GM23338 (cell line): ENCODE measurements at regions not wholly inside any gene's neighbourhood (a gene's known extent, or its start where the extent isn't known, plus 50 kb on each side); places are given as distances from the start of the nearest gene placed in this dataset.

Source experiments
- ATAC-seq: fragments of 200-7000 bp; cut with Tn5 transposase; 3 replicates; pipeline ENCODE4 v1.9.1; 2020
- DNase-seq: peaks from one replicate; pipeline ENCODE4 v3.0.0-alpha.2; 2015; ENCODE audit warnings: low spot score
- H2AFZ ChIP-seq: fragments of 200-600 bp; sonication (generic); 2 replicates; pipeline ENCODE4 v1.8.0; 2016; ENCODE audit warnings: antibody characterized with exemption, mild to moderate bottlenecking, moderate library complexity
- H3F3A ChIP-seq: fragments of 200-600 bp; sonication (generic); replicated peaks from 2 replicates; pipeline ENCODE4 v1.8.0; 2017; ENCODE audit warnings: antibody characterized with exemption, mixed run types, low read depth
- H3K27ac ChIP-seq: fragments of 200-600 bp; sonication (generic); 2 replicates; pipeline ENCODE4 v1.6.1; 2016; ENCODE audit warnings: low read depth
- H3K27me3 ChIP-seq: fragments of 200-600 bp; sonication (generic); 2 replicates; pipeline ENCODE4 v1.8.0; 2016; ENCODE audit warnings: mild to moderate bottlenecking, mixed run types, moderate library complexity; ENCODE audit not compliant: insufficient read depth
- H3K36me3 ChIP-seq: fragments of 200-600 bp; sonication (generic); 2 replicates; pipeline ENCODE4 v1.8.0; 2016; ENCODE audit warnings: mild to moderate bottlenecking; ENCODE audit not compliant: insufficient read depth
- H3K4me1 ChIP-seq: fragments of 200-600 bp; sonication (generic); 2 replicates; pipeline ENCODE4 v1.8.0; 2016; ENCODE audit warnings: mild to moderate bottlenecking, moderate library complexity; ENCODE audit not compliant: insufficient read depth
- H3K4me2 ChIP-seq: fragments of 200-600 bp; sonication (generic); 2 replicates; pipeline ENCODE4 v1.7.1; 2017; ENCODE audit warnings: mixed run types
- H3K4me3 ChIP-seq: fragments of 200-600 bp; sonication (generic); 2 replicates; pipeline ENCODE4 v1.6.1; 2016; ENCODE audit warnings: mixed run types
- H3K79me2 ChIP-seq: fragments of 200-600 bp; sonication (generic); replicated peaks from 2 replicates; pipeline ENCODE4 v1.8.0; 2017; ENCODE audit warnings: mild to moderate bottlenecking; ENCODE audit not compliant: insufficient read depth
- H3K9me2 ChIP-seq: fragments of 200-600 bp; sonication (generic); 2 replicates; pipeline ENCODE4 v1.8.0; 2017; ENCODE audit not compliant: insufficient read depth
- H4K20me1 ChIP-seq: fragments of 200-600 bp; sonication (generic); replicated peaks from 2 replicates; pipeline ENCODE4 v1.8.0; 2017; ENCODE audit warnings: mild to moderate bottlenecking; ENCODE audit not compliant: insufficient read depth
- H3K27ac Mint-ChIP-seq: 2 replicates; pipeline ENCODE4 v1.8.0; 2020; ENCODE audit warnings: inconsistent platforms, mild to moderate bottlenecking, moderate library complexity, mixed read lengths
- H3K27me3 Mint-ChIP-seq: 3 replicates; pipeline ENCODE4 v1.8.0; 2022; ENCODE audit warnings: low read depth, mild to moderate bottlenecking, moderate library complexity, mixed read lengths, inconsistent platforms; ENCODE audit not compliant: insufficient read depth, poor library complexity
- H3K36me3 Mint-ChIP-seq: 3 replicates; pipeline ENCODE4 v1.8.0; 2021; ENCODE audit warnings: low read depth, mild to moderate bottlenecking, inconsistent platforms, moderate library complexity, mixed read lengths
- H3K4me1 Mint-ChIP-seq: 3 replicates; pipeline ENCODE4 v1.8.0; 2020; ENCODE audit warnings: mild to moderate bottlenecking, inconsistent platforms, mixed read lengths
- H3K4me3 Mint-ChIP-seq: 3 replicates; pipeline ENCODE4 v1.8.0; 2021; ENCODE audit warnings: moderate library complexity, mild to moderate bottlenecking, inconsistent platforms, mixed read lengths
- H3K9me3 Mint-ChIP-seq: 3 replicates; pipeline ENCODE4 v1.8.0; 2020; ENCODE audit warnings: moderate library complexity, mild to moderate bottlenecking, inconsistent platforms, mixed read lengths
- EZH2 ChIP-seq: fragments of 200-600 bp; sonication (generic); IDR thresholded peaks from one replicate; pipeline ENCODE4 v1.8.0; 2017; ENCODE audit warnings: antibody characterized with exemption, mild to moderate bottlenecking, low read depth; ENCODE audit not compliant: unreplicated experiment
- JUNB ChIP-seq: IDR thresholded peaks from one replicate; pipeline ENCODE4 v1.6.1; 2016; ENCODE audit warnings: antibody characterized with exemption; ENCODE audit not compliant: unreplicated experiment
- POLR2AphosphoS5 ChIP-seq: IDR thresholded peaks from 2 replicates; pipeline ENCODE4 v1.6.1; 2016; ENCODE audit warnings: antibody characterized with exemption, low read depth
- STAT1 ChIP-seq: IDR thresholded peaks from one replicate; pipeline ENCODE4 v1.6.1; 2016; ENCODE audit warnings: antibody characterized with exemption; ENCODE audit not compliant: unreplicated experiment
- ZNF114 ChIP-seq: fragments of 250-450 bp; sonication (Bioruptor Pico); IDR thresholded peaks from 2 replicates; pipeline ENCODE4 v1.5.0; 2020; ENCODE audit warnings: mild to moderate bottlenecking, moderate library complexity
- TF ChIP-seq, protein P1 (sequence below), 2 experiments: fragments of 200-600 bp in 1 of 2; sonication (generic) in 1 of 2; conservative IDR thresholded peaks; 2 replicates each; pipeline versions ENCODE4 v1.5.1 to v1.6.1; 2016 to 2017; ENCODE audit warnings: antibody characterized with exemption in 2 of 2, low read depth in 2 of 2, mild to moderate bottlenecking in 2 of 2, moderate library complexity in 1 of 2
- TF ChIP-seq, protein P2 (sequence below): fragments of 250-450 bp; sonication (Bioruptor Pico); IDR thresholded peaks from 2 replicates; pipeline ENCODE4 v1.5.0; 2020; ENCODE audit warnings: mild to moderate bottlenecking, moderate library complexity
- TF ChIP-seq, protein P3 (sequence below): IDR thresholded peaks from one replicate; pipeline ENCODE4 v1.6.1; 2018; ENCODE audit warnings: antibody characterized with exemption; ENCODE audit not compliant: unreplicated experiment

DNA sequence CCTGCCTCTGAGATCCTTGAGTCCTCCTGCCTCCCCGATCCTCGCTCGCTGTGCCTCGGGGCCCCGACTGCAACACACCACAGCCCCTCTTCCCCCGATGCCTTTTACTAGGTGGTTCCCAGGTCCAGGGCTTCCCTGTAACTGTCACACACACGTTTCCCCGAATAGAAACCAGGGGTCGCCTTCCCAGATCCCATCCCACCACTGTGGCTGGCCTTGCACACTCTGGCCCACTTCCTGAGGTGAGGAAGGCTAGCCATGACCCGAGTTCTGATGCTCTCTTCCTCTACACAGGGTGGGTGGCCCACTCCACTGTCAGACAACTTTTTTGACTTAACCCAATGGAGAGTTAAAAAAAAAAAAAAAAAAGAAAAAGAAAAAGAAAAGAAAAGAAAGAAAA lies 139.6 kb upstream of the ASB18 start (continued):
- TF ChIP-seq, protein P1, sequence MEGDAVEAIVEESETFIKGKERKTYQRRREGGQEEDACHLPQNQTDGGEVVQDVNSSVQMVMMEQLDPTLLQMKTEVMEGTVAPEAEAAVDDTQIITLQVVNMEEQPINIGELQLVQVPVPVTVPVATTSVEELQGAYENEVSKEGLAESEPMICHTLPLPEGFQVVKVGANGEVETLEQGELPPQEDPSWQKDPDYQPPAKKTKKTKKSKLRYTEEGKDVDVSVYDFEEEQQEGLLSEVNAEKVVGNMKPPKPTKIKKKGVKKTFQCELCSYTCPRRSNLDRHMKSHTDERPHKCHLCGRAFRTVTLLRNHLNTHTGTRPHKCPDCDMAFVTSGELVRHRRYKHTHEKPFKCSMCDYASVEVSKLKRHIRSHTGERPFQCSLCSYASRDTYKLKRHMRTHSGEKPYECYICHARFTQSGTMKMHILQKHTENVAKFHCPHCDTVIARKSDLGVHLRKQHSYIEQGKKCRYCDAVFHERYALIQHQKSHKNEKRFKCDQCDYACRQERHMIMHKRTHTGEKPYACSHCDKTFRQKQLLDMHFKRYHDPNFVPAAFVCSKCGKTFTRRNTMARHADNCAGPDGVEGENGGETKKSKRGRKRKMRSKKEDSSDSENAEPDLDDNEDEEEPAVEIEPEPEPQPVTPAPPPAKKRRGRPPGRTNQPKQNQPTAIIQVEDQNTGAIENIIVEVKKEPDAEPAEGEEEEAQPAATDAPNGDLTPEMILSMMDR (conservative IDR thresholded peaks at IDR 0.05; ENCODE audit: low read depth in 2 of 2), result no peak; a peak in 1 of 4 replicates
- TF ChIP-seq JUNB (no peak), EZH2 (no peak)
- TF ChIP-seq, protein P2, sequence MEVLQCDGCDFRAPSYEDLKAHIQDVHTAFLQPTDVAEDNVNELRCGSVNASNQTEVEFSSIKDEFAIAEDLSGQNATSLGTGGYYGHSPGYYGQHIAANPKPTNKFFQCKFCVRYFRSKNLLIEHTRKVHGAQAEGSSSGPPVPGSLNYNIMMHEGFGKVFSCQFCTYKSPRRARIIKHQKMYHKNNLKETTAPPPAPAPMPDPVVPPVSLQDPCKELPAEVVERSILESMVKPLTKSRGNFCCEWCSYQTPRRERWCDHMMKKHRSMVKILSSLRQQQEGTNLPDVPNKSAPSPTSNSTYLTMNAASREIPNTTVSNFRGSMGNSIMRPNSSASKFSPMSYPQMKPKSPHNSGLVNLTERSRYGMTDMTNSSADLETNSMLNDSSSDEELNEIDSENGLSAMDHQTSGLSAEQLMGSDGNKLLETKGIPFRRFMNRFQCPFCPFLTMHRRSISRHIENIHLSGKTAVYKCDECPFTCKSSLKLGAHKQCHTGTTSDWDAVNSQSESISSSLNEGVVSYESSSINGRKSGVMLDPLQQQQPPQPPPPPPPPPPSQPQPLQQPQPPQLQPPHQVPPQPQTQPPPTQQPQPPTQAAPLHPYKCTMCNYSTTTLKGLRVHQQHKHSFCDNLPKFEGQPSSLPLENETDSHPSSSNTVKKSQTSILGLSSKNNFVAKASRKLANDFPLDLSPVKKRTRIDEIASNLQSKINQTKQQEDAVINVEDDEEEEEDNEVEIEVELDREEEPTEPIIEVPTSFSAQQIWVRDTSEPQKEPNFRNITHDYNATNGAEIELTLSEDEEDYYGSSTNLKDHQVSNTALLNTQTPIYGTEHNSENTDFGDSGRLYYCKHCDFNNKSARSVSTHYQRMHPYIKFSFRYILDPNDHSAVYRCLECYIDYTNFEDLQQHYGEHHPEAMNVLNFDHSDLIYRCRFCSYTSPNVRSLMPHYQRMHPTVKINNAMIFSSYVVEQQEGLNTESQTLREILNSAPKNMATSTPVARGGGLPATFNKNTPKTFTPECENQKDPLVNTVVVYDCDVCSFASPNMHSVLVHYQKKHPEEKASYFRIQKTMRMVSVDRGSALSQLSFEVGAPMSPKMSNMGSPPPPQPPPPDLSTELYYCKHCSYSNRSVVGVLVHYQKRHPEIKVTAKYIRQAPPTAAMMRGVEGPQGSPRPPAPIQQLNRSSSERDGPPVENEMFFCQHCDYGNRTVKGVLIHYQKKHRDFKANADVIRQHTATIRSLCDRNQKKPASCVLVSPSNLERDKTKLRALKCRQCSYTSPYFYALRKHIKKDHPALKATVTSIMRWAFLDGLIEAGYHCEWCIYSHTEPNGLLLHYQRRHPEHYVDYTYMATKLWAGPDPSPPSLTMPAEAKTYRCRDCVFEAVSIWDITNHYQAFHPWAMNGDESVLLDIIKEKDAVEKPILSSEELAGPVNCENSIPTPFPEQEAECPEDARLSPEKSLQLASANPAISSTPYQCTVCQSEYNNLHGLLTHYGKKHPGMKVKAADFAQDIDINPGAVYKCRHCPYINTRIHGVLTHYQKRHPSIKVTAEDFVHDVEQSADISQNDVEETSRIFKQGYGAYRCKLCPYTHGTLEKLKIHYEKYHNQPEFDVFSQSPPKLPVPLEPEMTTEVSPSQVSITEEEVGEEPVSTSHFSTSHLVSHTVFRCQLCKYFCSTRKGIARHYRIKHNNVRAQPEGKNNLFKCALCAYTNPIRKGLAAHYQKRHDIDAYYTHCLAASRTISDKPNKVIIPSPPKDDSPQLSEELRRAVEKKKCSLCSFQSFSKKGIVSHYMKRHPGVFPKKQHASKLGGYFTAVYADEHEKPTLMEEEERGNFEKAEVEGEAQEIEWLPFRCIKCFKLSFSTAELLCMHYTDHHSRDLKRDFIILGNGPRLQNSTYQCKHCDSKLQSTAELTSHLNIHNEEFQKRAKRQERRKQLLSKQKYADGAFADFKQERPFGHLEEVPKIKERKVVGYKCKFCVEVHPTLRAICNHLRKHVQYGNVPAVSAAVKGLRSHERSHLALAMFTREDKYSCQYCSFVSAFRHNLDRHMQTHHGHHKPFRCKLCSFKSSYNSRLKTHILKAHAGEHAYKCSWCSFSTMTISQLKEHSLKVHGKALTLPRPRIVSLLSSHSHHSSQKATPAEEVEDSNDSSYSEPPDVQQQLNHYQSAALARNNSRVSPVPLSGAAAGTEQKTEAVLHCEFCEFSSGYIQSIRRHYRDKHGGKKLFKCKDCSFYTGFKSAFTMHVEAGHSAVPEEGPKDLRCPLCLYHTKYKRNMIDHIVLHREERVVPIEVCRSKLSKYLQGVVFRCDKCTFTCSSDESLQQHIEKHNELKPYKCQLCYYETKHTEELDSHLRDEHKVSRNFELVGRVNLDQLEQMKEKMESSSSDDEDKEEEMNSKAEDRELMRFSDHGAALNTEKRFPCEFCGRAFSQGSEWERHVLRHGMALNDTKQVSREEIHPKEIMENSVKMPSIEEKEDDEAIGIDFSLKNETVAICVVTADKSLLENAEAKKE (CRISPR knock-in tag), result no peak

DNA sequence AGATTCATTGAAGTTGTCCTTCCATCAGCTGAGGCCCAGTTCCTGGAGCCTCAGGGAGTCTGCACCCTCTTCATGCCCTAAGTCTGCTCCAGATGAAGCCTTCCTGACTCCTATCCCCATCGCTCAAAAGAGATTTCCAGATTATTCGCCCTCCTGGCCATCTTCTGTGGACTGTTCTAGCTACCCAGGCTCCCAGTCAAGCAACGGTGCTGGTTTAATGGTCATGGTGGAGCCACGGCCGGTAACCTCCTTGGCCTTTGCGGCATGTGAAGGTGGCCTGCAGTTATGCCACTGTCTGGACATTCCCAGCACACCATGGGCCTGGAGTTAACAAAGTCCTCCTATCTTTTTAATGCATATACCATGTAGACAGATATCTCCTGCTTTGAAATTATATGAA lies 140.1 kb upstream of the ASB18 start:
- no peak overlapping the region for H3K4me2 ChIP-seq
- peaks cover 9% of the 10 kb centered on the region; the same call in 1 of the 3 replicates for H3K9me3 Mint-ChIP-seq
- H3K27ac Mint-ChIP-seq, result no peak overlapping the region
- H3K36me3 ChIP-seq, result no peaks in the 10 kb centered on the region
- H3K36me3 Mint-ChIP-seq, result no peaks in the 10 kb centered on the region; the same call in 2 of the 3 replicates
- H3F3A ChIP-seq, result no peaks in the 10 kb centered on the region
- DNase-seq (no peak), ATAC-seq (no peak)
- peaks cover 30% of the 10 kb centered on the region for H3K4me1 Mint-ChIP-seq
- H4K20me1 ChIP-seq, result no peaks in the 10 kb centered on the region
- H3K27ac ChIP-seq, result no peak overlapping the region
- peaks cover 3% of the 10 kb centered on the region; the same call in 1 of the 2 replicates for H3K9me2 ChIP-seq
- H3K4me1 ChIP-seq, result peaks cover 20% of the 10 kb centered on the region
- no peaks in the 10 kb centered on the region for H3K79me2 ChIP-seq
- H3K27me3 ChIP-seq, result no peaks in the 10 kb centered on the region
- no peak overlapping the region for H2AFZ ChIP-seq
- H3K4me3 ChIP-seq, result no peak overlapping the region
- H3K4me3 Mint-ChIP-seq, result no peak overlapping the region
- H3K27me3 Mint-ChIP-seq, result peaks cover 3% of the 10 kb centered on the region
- TF ChIP-seq POLR2AphosphoS5 (no peak), ZNF114 (CRISPR knock-in tag) (no peak), JUNB (no peak), STAT1 (no peak)
- TF ChIP-seq, protein P3, sequence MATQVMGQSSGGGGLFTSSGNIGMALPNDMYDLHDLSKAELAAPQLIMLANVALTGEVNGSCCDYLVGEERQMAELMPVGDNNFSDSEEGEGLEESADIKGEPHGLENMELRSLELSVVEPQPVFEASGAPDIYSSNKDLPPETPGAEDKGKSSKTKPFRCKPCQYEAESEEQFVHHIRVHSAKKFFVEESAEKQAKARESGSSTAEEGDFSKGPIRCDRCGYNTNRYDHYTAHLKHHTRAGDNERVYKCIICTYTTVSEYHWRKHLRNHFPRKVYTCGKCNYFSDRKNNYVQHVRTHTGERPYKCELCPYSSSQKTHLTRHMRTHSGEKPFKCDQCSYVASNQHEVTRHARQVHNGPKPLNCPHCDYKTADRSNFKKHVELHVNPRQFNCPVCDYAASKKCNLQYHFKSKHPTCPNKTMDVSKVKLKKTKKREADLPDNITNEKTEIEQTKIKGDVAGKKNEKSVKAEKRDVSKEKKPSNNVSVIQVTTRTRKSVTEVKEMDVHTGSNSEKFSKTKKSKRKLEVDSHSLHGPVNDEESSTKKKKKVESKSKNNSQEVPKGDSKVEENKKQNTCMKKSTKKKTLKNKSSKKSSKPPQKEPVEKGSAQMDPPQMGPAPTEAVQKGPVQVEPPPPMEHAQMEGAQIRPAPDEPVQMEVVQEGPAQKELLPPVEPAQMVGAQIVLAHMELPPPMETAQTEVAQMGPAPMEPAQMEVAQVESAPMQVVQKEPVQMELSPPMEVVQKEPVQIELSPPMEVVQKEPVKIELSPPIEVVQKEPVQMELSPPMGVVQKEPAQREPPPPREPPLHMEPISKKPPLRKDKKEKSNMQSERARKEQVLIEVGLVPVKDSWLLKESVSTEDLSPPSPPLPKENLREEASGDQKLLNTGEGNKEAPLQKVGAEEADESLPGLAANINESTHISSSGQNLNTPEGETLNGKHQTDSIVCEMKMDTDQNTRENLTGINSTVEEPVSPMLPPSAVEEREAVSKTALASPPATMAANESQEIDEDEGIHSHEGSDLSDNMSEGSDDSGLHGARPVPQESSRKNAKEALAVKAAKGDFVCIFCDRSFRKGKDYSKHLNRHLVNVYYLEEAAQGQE, result no peak
